OCI-LY1 (cell line): ENCODE measurements at regions not wholly inside any gene's neighbourhood (a gene's known extent, or its start where the extent isn't known, plus 50 kb on each side); places are given as distances from the start of the nearest gene placed in this dataset.
"Not testable (repeated sequence)": the region's sequence is repeated elsewhere in the genome, so short reads cannot be mapped to it uniquely, and the experiment has no call there.

Experiments
- H2AFZ ChIP-seq: fragments of 200-600 bp; sonication (generic), shearing (Covaris generic); 2 replicates; pipeline ENCODE4 v1.6.0; 2014; ENCODE audit warnings: antibody characterized with exemption, mild to moderate bottlenecking, low read length
- H3F3A ChIP-seq: fragments of 200-600 bp; sonication (generic), shearing (Covaris generic); 2 replicates; pipeline ENCODE4 v1.6.0; 2014; ENCODE audit warnings: mild to moderate bottlenecking, antibody characterized with exemption, low read length, moderate library complexity; ENCODE audit not compliant: insufficient read depth
- H3K27ac ChIP-seq: fragments of 200-600 bp; sonication (generic); 2 replicates; pipeline ENCODE4 v1.5.1; 2014; ENCODE audit warnings: low read length, mixed run types, mild to moderate bottlenecking, low read depth; ENCODE audit not compliant: poor library complexity, severe bottlenecking
- H3K27me3 ChIP-seq: fragments of 200-600 bp; sonication (generic); 2 replicates; pipeline ENCODE4 v1.6.0; 2014; ENCODE audit warnings: antibody characterized with exemption, mild to moderate bottlenecking, low read length, moderate library complexity; ENCODE audit not compliant: insufficient read depth
- H3K36me3 ChIP-seq: fragments of 200-600 bp; sonication (generic); 2 replicates; pipeline ENCODE4 v1.6.1; 2014; ENCODE audit warnings: mild to moderate bottlenecking, antibody characterized with exemption, low read length, moderate library complexity, mixed read lengths; ENCODE audit not compliant: insufficient read depth
- H3K4me1 ChIP-seq: fragments of 200-600 bp; sonication (generic); 2 replicates; pipeline ENCODE4 v1.5.1; 2014; ENCODE audit warnings: mild to moderate bottlenecking, low read length, moderate library complexity; ENCODE audit not compliant: insufficient read depth, severe bottlenecking
- H3K4me2 ChIP-seq: fragments of 200-600 bp; sonication (generic), shearing (Covaris generic); 2 replicates; pipeline ENCODE4 v1.6.1; 2014; ENCODE audit warnings: low read length
- H3K4me3 ChIP-seq: fragments of 200-600 bp; sonication (generic); 2 replicates; pipeline ENCODE4 v1.5.1; 2014; ENCODE audit warnings: low read length, low read depth, mild to moderate bottlenecking, mixed read lengths; ENCODE audit not compliant: poor library complexity, severe bottlenecking
- H3K79me2 ChIP-seq: fragments of 200-600 bp; shearing (Covaris generic); 2 replicates; pipeline ENCODE4 v1.6.1; 2016; ENCODE audit warnings: mixed run types, low read length, mixed read lengths; ENCODE audit not compliant: insufficient read depth
- H3K9ac ChIP-seq: fragments of 200-600 bp; sonication (generic), shearing (Covaris generic); 2 replicates; pipeline ENCODE4 v1.6.1; 2014; ENCODE audit warnings: mild to moderate bottlenecking, low read length, mixed read lengths
- H3K9me2 ChIP-seq: fragments of 200-600 bp; sonication (generic), shearing (Covaris generic); 2 replicates; pipeline ENCODE4 v1.6.1; 2014; ENCODE audit warnings: low read depth, mild to moderate bottlenecking, low read length, mixed read lengths
- H3K9me3 ChIP-seq: fragments of 200-600 bp; shearing (Covaris generic); 2 replicates; pipeline ENCODE4 v1.6.1; 2014; ENCODE audit warnings: low read length, mixed read lengths
- H4K20me1 ChIP-seq: fragments of 200-600 bp; sonication (generic), shearing (Covaris generic); 2 replicates; pipeline ENCODE4 v1.6.0; 2016; ENCODE audit warnings: mild to moderate bottlenecking, low read length; ENCODE audit not compliant: insufficient read depth
- CTCF ChIP-seq: fragments of 200-600 bp; sonication (generic), shearing (Covaris generic); IDR thresholded peaks from 2 replicates; pipeline ENCODE4 v1.5.1; 2017; ENCODE audit warnings: mild to moderate bottlenecking, antibody characterized with exemption, low read length, moderate library complexity, mixed read lengths
- EZH2 ChIP-seq: fragments of 200-600 bp; sonication (generic), shearing (Covaris generic); IDR thresholded peaks from 2 replicates; pipeline ENCODE4 v1.8.0; 2017; ENCODE audit warnings: borderline replicate concordance, mixed run types, mild to moderate bottlenecking, antibody characterized with exemption, low read length, moderate library complexity, mixed read lengths

- TF ChIP-seq EZH2: no peak
- no peak for TF ChIP-seq CTCF
- H3K4me2 ChIP-seq: no peak overlapping the region
- H3K9me2 ChIP-seq: no peaks in the 10 kb centered on the region
- peaks cover 16% of the 10 kb centered on the region for H3K4me1 ChIP-seq
- no peaks in the 10 kb centered on the region for H3K79me2 ChIP-seq
- H3K27me3 ChIP-seq: peaks cover 10% of the 10 kb centered on the region
- no peak overlapping the region for H3K4me3 ChIP-seq
- H3K27ac ChIP-seq: no peak overlapping the region
- no peak overlapping the region for H3K9ac ChIP-seq
- H4K20me1 ChIP-seq: no peaks in the 10 kb centered on the region
- no peaks in the 10 kb centered on the region for H3F3A ChIP-seq
- H3K36me3 ChIP-seq: no peaks in the 10 kb centered on the region
- H2AFZ ChIP-seq: no peak overlapping the region
- no peaks in the 10 kb centered on the region for H3K9me3 ChIP-seq
These were observed 100.5 kb upstream of the SPATA31D4 start for GRCh38 chr9:81827616-81828296.

GRCh38 chr9:81829195-81829882 is 98.9 kb upstream of the SPATA31D4 start:
- no peak overlapping the region for H3K4me3 ChIP-seq

GRCh38 chr9:81830431-81830830 is 97.8 kb upstream of the SPATA31D4 start:
- H3K79me2 ChIP-seq, H2AFZ ChIP-seq, H3K9me2 ChIP-seq, H3K36me3 ChIP-seq, H3K9ac ChIP-seq, H3F3A ChIP-seq, H3K27ac ChIP-seq, H3K9me3 ChIP-seq, H3K4me3 ChIP-seq, H3K27me3 ChIP-seq, H3K4me2 ChIP-seq, H4K20me1 ChIP-seq: not testable (repeated sequence)
- peaks cover 16% of the 10 kb centered on the region for H3K4me1 ChIP-seq

More at GRCh38 chr9:81829195-81829882, 98.9 kb upstream of the SPATA31D4 start:
- Histone ChIP-seq H3K9me3 (no peaks in the 10 kb centered on the region), H3K4me1 (peaks cover 16% of the 10 kb centered on the region), H3K4me2 (no peak overlapping the region), H3K9ac (no peak overlapping the region), H3K27me3 (peaks cover 6% of the 10 kb centered on the region; the same call in 1 of the 2 replicates), H3K27ac (no peak overlapping the region), H3K79me2 (no peaks in the 10 kb centered on the region), H4K20me1 (no peaks in the 10 kb centered on the region), H2AFZ (no peak overlapping the region), H3K36me3 (no peaks in the 10 kb centered on the region), H3F3A (no peaks in the 10 kb centered on the region), H3K9me2 (no peaks in the 10 kb centered on the region)
- TF ChIP-seq EZH2 (no peak), CTCF (no peak)
